ENCODE measurements at regions not wholly inside any gene's neighbourhood (a gene's known extent, or its start where the extent isn't known, plus 50 kb on each side); places are given as distances from the start of the nearest gene placed in this dataset.

- Histone ChIP-seq H3K4me1 (peaks cover 0 to 10% (median 7%) of the 10 kb centered on the region in 12 donors), H3K27me3 (peaks cover 0 to 38% (median 20%) of the 10 kb centered on the region in 9 donors), H3K4me3 (no peak overlapping the region), H3K36me3 (no peaks in the 10 kb centered on the region), H3K9me3 (no peaks in the 10 kb centered on the region), H3K27ac (no peak overlapping the region)
- TF ChIP-seq CTCF (IDR thresholded peaks at IDR 0.05) (no peak), POLR2A (IDR thresholded peaks at IDR 0.05) (no peak)
- ATAC-seq (no peak), DNase-seq (no peak)
- WGBS, 4 donors: 67 to 76% (median 69%) methylated on average over 11 of the region's 11 CpGs
- intact Hi-C loops (cut with DNase I): no loop called here
Measured at GRCh38 chr9:113690055-113690740, 185.9 kb upstream of the ZNF618 start.

- no peak for ATAC-seq
- intact Hi-C loops (cut with DNase I): no loop called here
- WGBS, 4 donors: 46 to 58% (median 50%) methylated on average over 2 of the region's 2 CpGs
- peaks cover 0 to 7% (median 0%) of the 10 kb centered on the region in 12 donors for H3K9me3 ChIP-seq
- no peaks in the 10 kb centered on the region for H3K36me3 ChIP-seq
- no peak for TF ChIP-seq CTCF (IDR thresholded peaks at IDR 0.05)
- TF ChIP-seq POLR2A (IDR thresholded peaks at IDR 0.05): no peak
- H3K27ac ChIP-seq: no peak overlapping the region
- peaks cover 0 to 38% (median 13%) of the 10 kb centered on the region in 9 donors for H3K27me3 ChIP-seq
- DNase-seq: no peak
- H3K4me3 ChIP-seq: no peak overlapping the region
- H3K4me1 ChIP-seq: peaks cover 0 to 10% (median 7%) of the 10 kb centered on the region in 12 donors
Measured at GRCh38 chr9:113692256-113692655, 183.9 kb upstream of the ZNF618 start.

GRCh38 chr9:113694912-113695311 lies 181.2 kb upstream of the ZNF618 start:
- ATAC-seq: no peak
- no peak for TF ChIP-seq CTCF (IDR thresholded peaks at IDR 0.05)
- no peak for TF ChIP-seq POLR2A (IDR thresholded peaks at IDR 0.05)
- Histone ChIP-seq H3K27me3 (peaks cover 0 to 18% (median 0%) of the 10 kb centered on the region in 9 donors), H3K9me3 (peaks cover 0 to 7% (median 0%) of the 10 kb centered on the region in 12 donors), H3K27ac (no peak overlapping the region), H3K4me1 (no peaks in the 10 kb centered on the region), H3K4me3 (no peak overlapping the region), H3K36me3 (no peaks in the 10 kb centered on the region)
- WGBS, 4 donors: 66 to 92% (median 75%) methylated on average over 4 of the region's 4 CpGs
- intact Hi-C loops (cut with DNase I): no loop called here
- DNase-seq: no peak

GRCh38 chr9:113695440-113695851 lies 180.7 kb upstream of the ZNF618 start:
- ATAC-seq (no peak), DNase-seq (no peak)
- no peak overlapping the region for H3K4me3 ChIP-seq
- no peaks in the 10 kb centered on the region for H3K4me1 ChIP-seq
- H3K9me3 ChIP-seq: peaks cover 0 to 7% (median 0%) of the 10 kb centered on the region in 12 donors
- peaks cover 0 to 18% (median 0%) of the 10 kb centered on the region in 9 donors for H3K27me3 ChIP-seq
- H3K27ac ChIP-seq: no peak overlapping the region
- intact Hi-C loops (cut with DNase I): no loop called here
- WGBS, 4 donors: 75 to 90% (median 81%) methylated on average over 2 of the region's 2 CpGs
- TF ChIP-seq CTCF (IDR thresholded peaks at IDR 0.05) (no peak), POLR2A (IDR thresholded peaks at IDR 0.05) (no peak)
- no peaks in the 10 kb centered on the region for H3K36me3 ChIP-seq
